H9 (cell line): ENCODE measurements at regions not wholly inside any gene's neighbourhood (a gene's known extent, or its start where the extent isn't known, plus 50 kb on each side); places are given as distances from the start of the nearest gene placed in this dataset.

Experiments used
- DNase-seq: peaks from one replicate; pipeline ENCODE4 v3.0.0-alpha.2; 2017
- H2AFZ ChIP-seq: one replicate; pipeline ENCODE4 v1.6.1; 2013; ENCODE audit warnings: mild to moderate bottlenecking, low read length, control low read depth, moderate library complexity
- H2AK5ac ChIP-seq: 2 replicates; pipeline ENCODE4 v1.6.1; 2013; ENCODE audit warnings: low read length, control low read depth, mixed read lengths; ENCODE audit not compliant: insufficient read length
- H2BK120ac ChIP-seq: one replicate; pipeline ENCODE4 v1.6.1; 2013; ENCODE audit warnings: low read depth, mild to moderate bottlenecking, low read length, control low read depth, inconsistent platforms; ENCODE audit not compliant: poor library complexity, severe bottlenecking
- H2BK12ac ChIP-seq: 2 replicates; pipeline ENCODE4 v1.6.1; 2013; ENCODE audit warnings: low read length, control low read depth, mixed read lengths, low read depth; ENCODE audit not compliant: insufficient read length
- H2BK15ac ChIP-seq: 2 replicates; pipeline ENCODE4 v1.6.1; 2013; ENCODE audit warnings: low read depth, low read length, control low read depth
- H2BK20ac ChIP-seq: one replicate; pipeline ENCODE4 v1.6.1; 2013; ENCODE audit warnings: low read depth, mild to moderate bottlenecking, low read length, control low read depth, inconsistent platforms; ENCODE audit not compliant: poor library complexity, severe bottlenecking
- H2BK5ac ChIP-seq: 2 replicates; pipeline ENCODE4 v1.6.1; 2013; ENCODE audit warnings: low read length, control low read depth, mixed read lengths; ENCODE audit not compliant: insufficient read length
- H3K14ac ChIP-seq: 2 replicates; pipeline ENCODE4 v1.6.1; 2013; ENCODE audit warnings: low read length, control low read depth; ENCODE audit not compliant: insufficient read depth
- H3K18ac ChIP-seq: 2 replicates; pipeline ENCODE4 v1.6.1; 2013; ENCODE audit warnings: low read depth, mild to moderate bottlenecking, mixed read lengths, low read length, control low read depth; ENCODE audit not compliant: insufficient read length
- H3K23ac ChIP-seq: 2 replicates; pipeline ENCODE4 v1.6.1; 2013; ENCODE audit warnings: low read length, control low read depth, mixed read lengths, low read depth; ENCODE audit not compliant: insufficient read length
- H3K23me2 ChIP-seq: 2 replicates; pipeline ENCODE4 v1.6.1; 2013; ENCODE audit warnings: low read depth, mild to moderate bottlenecking, mixed read lengths, low read length, control low read depth; ENCODE audit not compliant: insufficient read length, poor library complexity, severe bottlenecking
- H3K27ac ChIP-seq: 2 replicates; pipeline ENCODE4 v1.5.1; 2013; ENCODE audit warnings: low read length, control low read depth, mixed read lengths, low read depth; ENCODE audit not compliant: insufficient read length
- H3K27me3 ChIP-seq: 2 replicates; pipeline ENCODE4 v1.6.1; 2013; ENCODE audit warnings: low read length, control low read depth, inconsistent platforms; ENCODE audit not compliant: insufficient read depth
- H3K4ac ChIP-seq: 2 replicates; pipeline ENCODE4 v1.6.1; 2013; ENCODE audit warnings: low read depth, mild to moderate bottlenecking, control low read depth, inconsistent platforms, low read length, moderate library complexity
- H3K4me1 ChIP-seq: 2 replicates; pipeline ENCODE4 v1.6.1; 2013; ENCODE audit warnings: low read length, control low read depth, inconsistent platforms; ENCODE audit not compliant: insufficient read depth
- H3K4me2 ChIP-seq: 2 replicates; pipeline ENCODE4 v1.6.1; 2013; ENCODE audit warnings: low read length, control low read depth, mixed read lengths; ENCODE audit not compliant: insufficient read length, insufficient read depth
- H3K56ac ChIP-seq: 2 replicates; pipeline ENCODE4 v1.6.1; 2013; ENCODE audit warnings: low read depth, mild to moderate bottlenecking, mixed read lengths, low read length, control low read depth; ENCODE audit not compliant: insufficient read length
- H3K79me1 ChIP-seq: 2 replicates; pipeline ENCODE4 v1.6.1; 2013; ENCODE audit warnings: low read depth, mild to moderate bottlenecking, moderate library complexity, low read length, control low read depth, inconsistent platforms; ENCODE audit not compliant: insufficient read depth, poor library complexity, severe bottlenecking
- H3K79me2 ChIP-seq: 2 replicates; pipeline ENCODE4 v1.6.1; 2013; ENCODE audit warnings: low read length, control low read depth, inconsistent platforms; ENCODE audit not compliant: insufficient read depth
- H3K9ac ChIP-seq: 2 replicates; pipeline ENCODE4 v1.6.1; 2013; ENCODE audit warnings: low read length, control low read depth, mixed read lengths; ENCODE audit not compliant: insufficient read length; ENCODE audit errors: extremely low read depth
- H3K9me3 ChIP-seq: one replicate; pipeline ENCODE4 v1.6.1; 2013; ENCODE audit warnings: low read depth, low read length, inconsistent platforms; ENCODE audit not compliant: control insufficient read depth
- H3T11ph ChIP-seq: one replicate; pipeline ENCODE4 v1.6.1; 2013; ENCODE audit warnings: mild to moderate bottlenecking, low read length, control low read depth, inconsistent platforms
- H4K20me1 ChIP-seq: one replicate; pipeline ENCODE4 v1.6.1; 2013; ENCODE audit not compliant: control insufficient read depth, insufficient read length, insufficient read depth
- H4K5ac ChIP-seq: 2 replicates; pipeline ENCODE4 v1.6.1; 2013; ENCODE audit warnings: low read depth, mild to moderate bottlenecking, mixed read lengths, low read length, control low read depth; ENCODE audit not compliant: insufficient read length
- H4K8ac ChIP-seq: replicated peaks from 2 replicates; pipeline ENCODE4 v1.6.1; 2013; ENCODE audit warnings: low read length, control low read depth, mixed read lengths, low read depth; ENCODE audit not compliant: insufficient read length
- H4K91ac ChIP-seq: 2 replicates; pipeline ENCODE4 v1.6.1; 2013; ENCODE audit warnings: low read depth, mild to moderate bottlenecking, moderate library complexity, mixed read lengths, low read length, control low read depth; ENCODE audit not compliant: insufficient read length
- H3K27ac Mint-ChIP-seq, 3 experiments: 2 replicates in 2 of 3; 3 replicates in 1 of 3; pipeline ENCODE4 v1.8.0; 2020 to 2021; ENCODE audit warnings: mixed read lengths in 3 of 3, mild to moderate bottlenecking in 1 of 3, moderate library complexity in 1 of 3
- H3K27me3 Mint-ChIP-seq: 2 replicates; pipeline ENCODE4 v1.8.0; 2021; ENCODE audit warnings: low read depth, mild to moderate bottlenecking, moderate library complexity, mixed read lengths
- H3K36me3 Mint-ChIP-seq, 3 experiments: 2 replicates in 2 of 3; 3 replicates in 1 of 3; pipeline ENCODE4 v1.8.0; 2020 to 2021; ENCODE audit warnings: low read depth in 3 of 3, mixed read lengths in 3 of 3; ENCODE audit not compliant: insufficient read depth in 1 of 3
- H3K4me1 Mint-ChIP-seq, 2 experiments: 2 replicates each; pipeline ENCODE4 v1.8.0; 2020; ENCODE audit warnings: mixed read lengths in 2 of 2
- H3K4me3 Mint-ChIP-seq, 2 experiments: 2 replicates in 1 of 2; 3 replicates in 1 of 2; pipeline ENCODE4 v1.8.0; 2020 to 2021; ENCODE audit warnings: mild to moderate bottlenecking in 2 of 2, mixed read lengths in 2 of 2, moderate library complexity in 1 of 2
- H3K9me3 Mint-ChIP-seq, 2 experiments: 2 replicates in 1 of 2; 3 replicates in 1 of 2; pipeline ENCODE4 v1.8.0; 2020; ENCODE audit warnings: mild to moderate bottlenecking in 2 of 2, mixed read lengths in 2 of 2, moderate library complexity in 1 of 2
- TF ChIP-seq, protein P1 (sequence below): fragments of 200-600 bp; sonication (generic); conservative IDR thresholded peaks from 3 replicates; pipeline ENCODE4 v1.8.0; 2021; ENCODE audit warnings: antibody characterized with exemption, mild to moderate bottlenecking

DNA sequence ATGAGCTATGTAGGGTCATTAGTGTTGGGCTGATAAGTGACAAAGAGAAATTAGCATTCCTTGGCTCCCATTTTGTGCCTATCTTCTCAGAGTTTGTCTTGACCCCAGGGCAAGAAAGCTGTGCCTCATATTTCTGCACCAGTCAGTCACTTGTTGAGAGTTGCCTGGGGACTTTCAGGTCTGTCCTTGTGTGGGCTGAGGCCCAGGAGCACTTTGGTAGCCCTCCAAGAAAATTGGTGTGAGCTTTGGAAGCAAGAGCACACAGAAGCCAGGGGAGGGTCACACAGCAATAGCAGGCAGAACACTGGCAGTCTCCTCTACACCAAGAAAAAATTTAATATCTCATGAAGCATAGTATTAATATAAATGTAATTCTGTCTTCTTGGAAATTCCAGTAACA, 239.9 kb downstream of the NPR3 start:
- DNase-seq: no peak
- H3K27me3 ChIP-seq: no peaks in the 10 kb centered on the region
- Mint-ChIP-seq H3K9me3 (peaks cover 3 to 4% of the 10 kb centered on the region in 2 experiments; a peak in 3 of 5 replicates), H3K36me3 (peaks cover 0 to 15% (median 2%) of the 10 kb centered on the region in 3 experiments; a peak in 5 of 7 replicates), H3K27me3 (no peaks in the 10 kb centered on the region), H3K4me3 (no peak overlapping the region), H3K4me1 (peaks cover 25 to 27% of the 10 kb centered on the region in 2 experiments), H3K27ac (no peak overlapping the region)
- no peaks in the 10 kb centered on the region for H4K20me1 ChIP-seq
- TF ChIP-seq, protein P1, sequence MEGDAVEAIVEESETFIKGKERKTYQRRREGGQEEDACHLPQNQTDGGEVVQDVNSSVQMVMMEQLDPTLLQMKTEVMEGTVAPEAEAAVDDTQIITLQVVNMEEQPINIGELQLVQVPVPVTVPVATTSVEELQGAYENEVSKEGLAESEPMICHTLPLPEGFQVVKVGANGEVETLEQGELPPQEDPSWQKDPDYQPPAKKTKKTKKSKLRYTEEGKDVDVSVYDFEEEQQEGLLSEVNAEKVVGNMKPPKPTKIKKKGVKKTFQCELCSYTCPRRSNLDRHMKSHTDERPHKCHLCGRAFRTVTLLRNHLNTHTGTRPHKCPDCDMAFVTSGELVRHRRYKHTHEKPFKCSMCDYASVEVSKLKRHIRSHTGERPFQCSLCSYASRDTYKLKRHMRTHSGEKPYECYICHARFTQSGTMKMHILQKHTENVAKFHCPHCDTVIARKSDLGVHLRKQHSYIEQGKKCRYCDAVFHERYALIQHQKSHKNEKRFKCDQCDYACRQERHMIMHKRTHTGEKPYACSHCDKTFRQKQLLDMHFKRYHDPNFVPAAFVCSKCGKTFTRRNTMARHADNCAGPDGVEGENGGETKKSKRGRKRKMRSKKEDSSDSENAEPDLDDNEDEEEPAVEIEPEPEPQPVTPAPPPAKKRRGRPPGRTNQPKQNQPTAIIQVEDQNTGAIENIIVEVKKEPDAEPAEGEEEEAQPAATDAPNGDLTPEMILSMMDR: no peak
- no peak overlapping the region for H2BK120ac ChIP-seq
- no peak overlapping the region for H2BK12ac ChIP-seq
- H3K79me2 ChIP-seq: no peaks in the 10 kb centered on the region
- H3T11ph ChIP-seq: no peak overlapping the region
- H3K9ac ChIP-seq: no peak overlapping the region
- no peak overlapping the region for H2BK15ac ChIP-seq
- H3K4me1 ChIP-seq: no peaks in the 10 kb centered on the region; the same call in 1 of the 2 replicates
- no peaks in the 10 kb centered on the region for H3K23me2 ChIP-seq
- H3K14ac ChIP-seq: no peak overlapping the region
- H2BK5ac ChIP-seq: no peak overlapping the region
- no peak overlapping the region for H2AK5ac ChIP-seq
- no peak overlapping the region for H2BK20ac ChIP-seq
- H3K18ac ChIP-seq: no peak overlapping the region
- H2AFZ ChIP-seq: no peak overlapping the region
- H3K4me2 ChIP-seq: no peak overlapping the region
- H3K27ac ChIP-seq: no peak overlapping the region
- no peak overlapping the region for H3K23ac ChIP-seq
- H4K5ac ChIP-seq: no peak overlapping the region
- H3K79me1 ChIP-seq: no peaks in the 10 kb centered on the region
- no peak overlapping the region for H3K56ac ChIP-seq
- H4K8ac ChIP-seq: no peak overlapping the region
- H4K91ac ChIP-seq: no peak overlapping the region
- no peak overlapping the region for H3K4ac ChIP-seq
- H3K9me3 ChIP-seq: no peaks in the 10 kb centered on the region
